Lung (tissue), 11 donors: ENCODE measurements at regions not wholly inside any gene's neighbourhood (a gene's known extent, or its start where the extent isn't known, plus 50 kb on each side); places are given as distances from the start of the nearest gene placed in this dataset.
A peak's percentile ranks its signal among the peaks of the same experiment; 100 is the strongest.

Experiments used
- ATAC-seq: fragments of 200-7000 bp; cut with Tn5 transposase; one replicate; pipeline ENCODE4 v1.9.1; 2020; ENCODE audit warnings: moderate number of reproducible peaks; ENCODE audit not compliant: insufficient read depth, low FRiP score
- DNase-seq, 3 donors: peaks; one replicate each; pipeline ENCODE4 v3.0.0-alpha.2; 2013 to 2017
- H3K27ac ChIP-seq, 2 donors: one replicate each; pipeline ENCODE4 v1.5.1; 2013; ENCODE audit warnings: mild to moderate bottlenecking in 2 of 2, moderate library complexity in 2 of 2, control low read depth in 1 of 2, inconsistent platforms in 1 of 2, low read depth in 1 of 2, low read length in 1 of 2
- H3K27me3 ChIP-seq, 3 donors: one replicate each; pipeline ENCODE4 v1.5.1; 2013; ENCODE audit warnings: low read length in 2 of 3; ENCODE audit not compliant: control insufficient read depth in 3 of 3, insufficient read depth in 3 of 3
- H3K36me3 ChIP-seq, 4 donors: one replicate each; pipeline ENCODE4 v1.5.1; 2013; ENCODE audit warnings: low read length in 4 of 4, mild to moderate bottlenecking in 1 of 4, moderate library complexity in 1 of 4; ENCODE audit not compliant: control insufficient read depth in 4 of 4, insufficient read depth in 4 of 4
- H3K4me1 ChIP-seq, 5 donors: one replicate each; pipeline ENCODE4 v1.5.1; 2013; ENCODE audit warnings: low read length in 5 of 5, mild to moderate bottlenecking in 2 of 5, moderate library complexity in 1 of 5; ENCODE audit not compliant: control insufficient read depth in 5 of 5, insufficient read depth in 5 of 5
- H3K4me3 ChIP-seq: one replicate; pipeline ENCODE4 v1.5.1; 2013; ENCODE audit warnings: mild to moderate bottlenecking, control low read depth, moderate library complexity
- H3K9ac ChIP-seq, 2 donors: one replicate each; pipeline ENCODE4 v1.5.1; 2013; ENCODE audit warnings: low read length in 2 of 2, control low read depth in 1 of 2; ENCODE audit not compliant: insufficient read depth in 1 of 2
- H3K9me3 ChIP-seq, 4 donors: one replicate each; pipeline ENCODE4 v1.5.1; 2013; ENCODE audit warnings: low read length in 3 of 4, mild to moderate bottlenecking in 1 of 4, moderate library complexity in 1 of 4; ENCODE audit not compliant: control insufficient read depth in 4 of 4, insufficient read depth in 3 of 4
- WGBS, 2 donors: extraction: QIAGEN DNeasy Blood & Tissue Kit; methylation state at CpG; one replicate each; pipeline ENCODE4 v1.1.7; 2013; 5-methylcytosine and 5-hydroxymethylcytosine counted together
- TF ChIP-seq, protein P1 (sequence below): IDR thresholded peaks from 2 replicates; pipeline ENCODE4 v1.5.1; 2012; ENCODE audit warnings: mild to moderate bottlenecking; ENCODE audit errors: control extremely low read depth, extremely low read depth
- donor health status: control.
- donor health status: control.
- donor health status: Bipolar disorder and iron deficiency.
- donor health status: healthy.
- donor health status: DM: yes; HTN: yes; CAD: no.

GRCh38 chr22:46077669-46078099 is 72.6 kb upstream of the PPARA start:
- peak overlapping the region; percentile 95 to 97 for H3K27ac ChIP-seq
- ATAC-seq (no peak), DNase-seq (peak in 1 of 3 donors; percentile 34)
- H3K4me3 ChIP-seq: no peak overlapping the region
- no peaks in the 10 kb centered on the region for H3K27me3 ChIP-seq
- H3K4me1 ChIP-seq: peaks cover 17 to 85% (median 29%) of the 10 kb centered on the region in 5 donors
- 44 to 63% methylated on average over 12 of the region's 12 CpGs for WGBS, 2 donors
- H3K9me3 ChIP-seq: no peaks in the 10 kb centered on the region
- peaks cover 0 to 15% (median 3%) of the 10 kb centered on the region in 4 donors for H3K36me3 ChIP-seq
- H3K9ac ChIP-seq: peak overlapping the region in 1 of 2 donors; percentile 73
- TF ChIP-seq, protein P1, sequence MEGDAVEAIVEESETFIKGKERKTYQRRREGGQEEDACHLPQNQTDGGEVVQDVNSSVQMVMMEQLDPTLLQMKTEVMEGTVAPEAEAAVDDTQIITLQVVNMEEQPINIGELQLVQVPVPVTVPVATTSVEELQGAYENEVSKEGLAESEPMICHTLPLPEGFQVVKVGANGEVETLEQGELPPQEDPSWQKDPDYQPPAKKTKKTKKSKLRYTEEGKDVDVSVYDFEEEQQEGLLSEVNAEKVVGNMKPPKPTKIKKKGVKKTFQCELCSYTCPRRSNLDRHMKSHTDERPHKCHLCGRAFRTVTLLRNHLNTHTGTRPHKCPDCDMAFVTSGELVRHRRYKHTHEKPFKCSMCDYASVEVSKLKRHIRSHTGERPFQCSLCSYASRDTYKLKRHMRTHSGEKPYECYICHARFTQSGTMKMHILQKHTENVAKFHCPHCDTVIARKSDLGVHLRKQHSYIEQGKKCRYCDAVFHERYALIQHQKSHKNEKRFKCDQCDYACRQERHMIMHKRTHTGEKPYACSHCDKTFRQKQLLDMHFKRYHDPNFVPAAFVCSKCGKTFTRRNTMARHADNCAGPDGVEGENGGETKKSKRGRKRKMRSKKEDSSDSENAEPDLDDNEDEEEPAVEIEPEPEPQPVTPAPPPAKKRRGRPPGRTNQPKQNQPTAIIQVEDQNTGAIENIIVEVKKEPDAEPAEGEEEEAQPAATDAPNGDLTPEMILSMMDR: no peak

DNA sequence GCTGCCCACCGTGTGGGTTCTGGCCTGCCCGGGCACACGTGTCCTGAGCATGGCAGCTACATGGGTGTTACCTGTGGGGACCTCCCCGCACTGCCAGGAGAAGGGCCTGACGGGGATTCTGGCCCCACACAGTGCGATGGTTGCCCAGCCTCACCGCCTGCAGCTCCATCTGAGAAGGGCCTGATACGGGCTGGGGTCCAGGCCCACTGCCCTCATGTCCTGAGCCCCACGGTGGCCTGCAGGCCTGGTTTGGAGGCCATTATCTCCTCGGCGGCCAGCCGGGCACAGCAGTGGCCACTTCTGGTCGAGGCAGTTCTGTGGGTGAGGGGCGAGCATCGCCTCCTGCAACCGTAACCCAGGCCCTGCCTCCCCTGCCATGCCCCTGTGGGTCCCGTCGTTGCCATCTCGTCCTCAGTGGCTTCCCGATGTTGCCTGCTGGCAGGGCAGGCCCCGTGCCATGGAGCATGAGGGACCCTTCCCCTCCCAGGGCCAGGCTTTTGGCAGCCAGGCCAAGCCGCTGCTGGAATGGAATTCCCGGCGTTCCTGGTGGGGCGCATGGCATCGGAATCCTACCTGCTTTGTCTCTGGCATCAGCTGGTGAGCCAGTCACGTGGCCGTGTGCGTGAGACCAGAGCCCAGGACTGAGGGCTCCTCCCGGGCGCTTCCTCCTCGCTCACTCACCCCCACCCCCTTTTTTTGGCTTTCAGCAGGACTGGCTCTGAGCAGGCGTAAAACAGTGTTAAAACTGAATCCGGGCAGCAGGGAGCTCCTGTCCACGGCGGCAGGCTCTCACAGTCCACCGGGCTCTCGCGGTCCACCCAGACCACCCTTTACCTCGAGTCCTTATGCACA is 71.9 kb upstream of the PPARA start:
- Histone ChIP-seq H3K4me1 (peaks cover 17 to 81% (median 29%) of the 10 kb centered on the region in 5 donors), H3K36me3 (peaks cover 0 to 11% (median 3%) of the 10 kb centered on the region in 4 donors), H3K27ac (peak overlapping the region; percentile 97), H3K4me3 (no peak overlapping the region), H3K9me3 (no peaks in the 10 kb centered on the region), H3K9ac (peak overlapping the region in 1 of 2 donors; percentile 13), H3K27me3 (no peaks in the 10 kb centered on the region)
- ATAC-seq (no peak), DNase-seq (peak in 1 of 3 donors; percentile 30)
- 45 to 74% methylated on average over 40 of the region's 40 CpGs for WGBS, 2 donors
- TF ChIP-seq, protein P1: no peak

DNA sequence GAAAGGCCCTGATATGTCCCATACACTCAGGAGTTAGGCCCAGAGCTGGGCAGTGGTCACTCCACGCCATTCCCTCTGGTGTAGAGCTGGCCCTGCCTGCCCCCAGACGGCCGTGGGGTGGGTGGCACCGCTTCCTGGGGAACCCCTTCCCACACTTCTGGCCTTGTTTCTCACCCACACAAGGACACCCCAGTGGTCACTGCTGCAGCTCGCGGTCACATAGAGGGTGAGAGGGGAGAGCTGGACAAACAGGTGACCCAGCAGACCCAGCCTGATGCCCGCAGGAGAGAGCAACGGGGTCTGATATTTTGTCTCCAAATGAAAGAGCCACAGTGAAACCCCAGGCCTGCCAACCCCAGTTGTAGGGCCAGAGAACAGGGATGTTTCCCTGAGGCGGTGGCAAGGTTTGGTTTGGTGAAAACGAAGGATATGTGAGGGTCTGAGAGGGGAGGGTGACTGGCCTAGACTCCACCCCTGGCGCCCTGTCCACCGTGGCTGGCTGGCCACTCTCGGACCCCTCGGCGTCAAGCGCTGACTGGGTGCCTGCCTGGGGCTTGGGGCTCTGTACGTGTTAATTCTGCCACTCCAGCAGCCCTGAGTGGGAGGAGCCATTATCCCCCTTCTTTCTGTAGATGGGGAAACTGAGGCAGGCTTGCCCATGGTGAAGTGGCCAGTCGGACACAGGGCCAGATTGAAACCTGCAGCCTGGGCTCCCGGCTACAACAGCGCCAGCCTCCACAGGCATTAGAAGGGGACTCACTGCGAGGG is 71.0 kb upstream of the PPARA start:
- TF ChIP-seq, protein P1: no peak
- no peak for ATAC-seq
- no peak overlapping the region for H3K9ac ChIP-seq
- H3K27me3 ChIP-seq: no peaks in the 10 kb centered on the region
- 53 to 73% methylated on average over 21 of the region's 21 CpGs for WGBS, 2 donors
- H3K4me3 ChIP-seq: peak overlapping the region; percentile 0
- no peaks in the 10 kb centered on the region for H3K9me3 ChIP-seq
- no peak for DNase-seq
- peaks cover 17 to 80% (median 29%) of the 10 kb centered on the region in 5 donors for H3K4me1 ChIP-seq
- H3K27ac ChIP-seq: peak overlapping the region; percentile 97
- H3K36me3 ChIP-seq: peaks cover 0 to 8% (median 4%) of the 10 kb centered on the region in 4 donors
